Lower leg skin (tissue), 4 donors: ENCODE measurements at regions not wholly inside any gene's neighbourhood (a gene's known extent, or its start where the extent isn't known, plus 50 kb on each side); places are given as distances from the start of the nearest gene placed in this dataset.

Experiments used
- DNase-seq, 2 donors: peaks; one replicate each; pipeline ENCODE4 v3.0.0-alpha.2; 2019; ENCODE audit warnings: low spot score in 2 of 2
- H3K4me3 ChIP-seq: fragments of 200-600 bp; sonication (generic); 2 replicates; pipeline ENCODE4 v1.5.1; 2017; ENCODE audit warnings: mild to moderate bottlenecking, low read depth; ENCODE audit not compliant: poor library complexity, severe bottlenecking
- POLR2A ChIP-seq, 2 donors: fragments of 450-650 bp; IDR thresholded peaks; one replicate each; pipeline ENCODE4 v1.6.1; 2016 to 2017; ENCODE audit warnings: antibody characterized with exemption in 2 of 2, mild to moderate bottlenecking in 1 of 2, moderate library complexity in 1 of 2
- WGBS, 2 donors: methylation state at CpG; one replicate each; pipeline ENCODE4 v1.1.5; 2018; 5-methylcytosine and 5-hydroxymethylcytosine counted together
- intact Hi-C: fragments of 100-400 bp; cut with DNase I; formaldehyde crosslinking; loops from one replicate; pipeline ENCODE4 v1.15.0; 2023; ENCODE audit warnings: low total_unique reads
- TF ChIP-seq, protein P1 (sequence below), 3 donors: fragments of 450-650 bp; IDR thresholded peaks; one replicate each; pipeline ENCODE4 v1.5.1; 2016; ENCODE audit warnings: antibody characterized with exemption in 3 of 3, mild to moderate bottlenecking in 3 of 3, moderate library complexity in 2 of 3

DNA sequence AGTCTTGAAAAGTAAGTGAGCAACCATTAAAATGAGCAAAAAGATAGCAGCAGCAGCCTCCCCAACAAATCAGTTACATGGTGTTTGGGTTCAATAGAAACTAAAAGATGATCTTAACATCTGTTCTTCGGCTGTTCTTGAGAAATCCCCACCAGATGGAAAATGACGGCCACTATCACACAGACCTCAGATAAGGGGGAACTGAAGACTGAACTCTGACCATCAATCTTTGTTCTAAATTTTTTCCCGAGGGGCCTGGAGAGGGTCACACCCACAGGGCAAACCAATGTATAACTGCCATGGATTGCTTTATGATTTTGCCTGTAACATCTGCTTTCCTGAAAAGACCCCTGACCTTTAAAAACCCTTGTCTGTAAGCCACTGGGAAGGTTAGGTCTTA is 624.8 kb upstream of the KIRREL3 start:
- intact Hi-C loops, result no loop called here
- no peak for DNase-seq
- 40 to 42% methylated on average over 3 of the region's 3 CpGs for WGBS, 2 donors
- no peak overlapping the region for H3K4me3 ChIP-seq
- no peak for TF ChIP-seq POLR2A (IDR thresholded peaks at IDR 0.05)
- TF ChIP-seq, protein P1, sequence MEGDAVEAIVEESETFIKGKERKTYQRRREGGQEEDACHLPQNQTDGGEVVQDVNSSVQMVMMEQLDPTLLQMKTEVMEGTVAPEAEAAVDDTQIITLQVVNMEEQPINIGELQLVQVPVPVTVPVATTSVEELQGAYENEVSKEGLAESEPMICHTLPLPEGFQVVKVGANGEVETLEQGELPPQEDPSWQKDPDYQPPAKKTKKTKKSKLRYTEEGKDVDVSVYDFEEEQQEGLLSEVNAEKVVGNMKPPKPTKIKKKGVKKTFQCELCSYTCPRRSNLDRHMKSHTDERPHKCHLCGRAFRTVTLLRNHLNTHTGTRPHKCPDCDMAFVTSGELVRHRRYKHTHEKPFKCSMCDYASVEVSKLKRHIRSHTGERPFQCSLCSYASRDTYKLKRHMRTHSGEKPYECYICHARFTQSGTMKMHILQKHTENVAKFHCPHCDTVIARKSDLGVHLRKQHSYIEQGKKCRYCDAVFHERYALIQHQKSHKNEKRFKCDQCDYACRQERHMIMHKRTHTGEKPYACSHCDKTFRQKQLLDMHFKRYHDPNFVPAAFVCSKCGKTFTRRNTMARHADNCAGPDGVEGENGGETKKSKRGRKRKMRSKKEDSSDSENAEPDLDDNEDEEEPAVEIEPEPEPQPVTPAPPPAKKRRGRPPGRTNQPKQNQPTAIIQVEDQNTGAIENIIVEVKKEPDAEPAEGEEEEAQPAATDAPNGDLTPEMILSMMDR (IDR thresholded peaks at IDR 0.05), result no peak

DNA sequence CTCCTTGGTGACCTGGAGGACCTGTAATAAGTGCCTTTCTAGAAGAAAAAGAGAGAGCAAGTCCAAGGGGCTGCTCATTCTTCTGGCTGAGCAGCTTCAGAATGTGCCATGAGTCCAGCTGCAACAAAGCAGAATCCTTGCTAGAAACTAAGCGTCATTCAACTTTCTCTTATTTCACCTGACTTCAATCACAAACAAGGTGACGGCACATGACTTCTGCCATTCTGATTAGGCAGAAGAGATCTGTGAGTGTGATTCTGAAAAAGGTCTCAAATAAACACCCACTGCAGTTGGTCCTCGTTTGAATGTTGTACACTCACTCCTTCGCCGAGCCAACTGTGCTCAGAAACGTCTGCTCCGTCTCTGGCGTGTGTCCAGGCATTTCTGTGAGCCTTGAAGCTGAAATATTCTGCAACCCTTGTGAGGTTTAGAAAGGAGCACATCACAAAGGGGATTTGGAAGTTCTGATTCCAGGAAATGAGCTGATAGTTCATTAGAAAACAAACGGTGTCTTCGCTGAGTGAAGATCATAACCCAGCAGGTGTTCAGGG is 623.8 kb upstream of the KIRREL3 start:
- no peak for TF ChIP-seq POLR2A (IDR thresholded peaks at IDR 0.05)
- TF ChIP-seq, protein P1 (IDR thresholded peaks at IDR 0.05), result no peak
- intact Hi-C loops, result no loop called here
- WGBS, 2 donors, result 31% methylated on average over 10 of the region's 10 CpGs
- no peak for DNase-seq
- no peak overlapping the region for H3K4me3 ChIP-seq

DNA sequence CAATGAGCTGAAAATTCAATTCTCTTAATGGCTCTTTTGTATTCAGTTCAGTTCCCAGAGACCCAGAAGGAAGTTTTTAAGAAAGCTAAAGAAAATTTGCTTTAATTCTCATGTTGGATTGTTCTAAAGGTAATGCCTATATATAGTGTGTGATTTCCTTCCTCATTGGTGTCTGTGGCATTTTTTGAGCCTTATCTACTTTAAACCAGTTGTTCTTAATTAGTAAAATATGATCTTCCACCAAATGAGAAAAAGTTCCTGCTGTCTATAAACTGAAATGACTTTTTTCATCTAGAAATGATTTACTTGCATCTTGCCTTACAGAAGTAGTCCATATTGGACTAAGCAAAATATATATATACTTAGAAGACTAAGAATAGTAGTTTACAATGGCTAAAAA is 622.1 kb upstream of the KIRREL3 start:
- TF ChIP-seq, protein P1 (IDR thresholded peaks at IDR 0.05), result no peak
- no peak for TF ChIP-seq POLR2A (IDR thresholded peaks at IDR 0.05)
- no peak overlapping the region for H3K4me3 ChIP-seq
- DNase-seq, result no peak
- intact Hi-C loops, result no loop called here

DNA sequence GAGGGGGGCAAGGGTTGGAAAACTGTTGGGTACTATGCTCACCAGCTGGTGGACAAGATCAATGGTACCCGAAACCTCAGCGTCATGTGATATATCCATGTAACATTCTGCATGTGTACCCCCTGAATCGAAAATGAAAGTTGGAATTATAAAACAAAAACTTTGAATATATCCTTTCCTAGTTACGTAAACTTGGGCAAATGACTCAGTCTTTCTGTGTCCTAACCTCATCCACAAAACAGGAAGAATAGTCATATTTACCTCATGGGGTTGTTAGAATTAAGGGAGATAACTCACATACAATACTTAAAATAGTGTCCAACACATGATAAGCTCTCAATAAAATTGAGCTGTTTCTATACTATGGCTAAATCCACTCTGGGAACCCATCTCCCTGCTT is 620.1 kb upstream of the KIRREL3 start:
- 88 to 89% methylated on average over 4 of the region's 4 CpGs for WGBS, 2 donors
- H3K4me3 ChIP-seq, result no peak overlapping the region
- no peak for DNase-seq
- intact Hi-C loops, result no loop called here
- TF ChIP-seq, protein P1 (IDR thresholded peaks at IDR 0.05), result no peak
- no peak for TF ChIP-seq POLR2A (IDR thresholded peaks at IDR 0.05)

DNA sequence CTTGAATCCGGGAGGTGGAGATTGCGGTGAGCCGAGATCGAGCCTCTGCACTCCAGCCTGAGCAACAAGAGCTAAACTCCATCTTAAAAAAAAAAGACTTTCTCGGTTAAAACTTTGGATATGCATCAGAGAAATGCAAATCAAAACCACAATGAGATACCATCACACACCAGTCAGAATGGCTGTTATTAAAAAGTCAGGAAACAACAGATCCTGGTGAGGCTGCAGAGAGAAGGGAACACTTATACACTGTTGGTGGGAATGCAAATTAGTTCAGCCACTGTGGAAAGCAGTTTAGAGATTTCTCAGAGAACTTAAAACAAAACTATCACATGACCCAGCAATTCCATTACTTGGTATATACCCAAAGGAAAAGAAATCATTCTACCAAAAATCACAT is 619.4 kb upstream of the KIRREL3 start:
- no peak overlapping the region for H3K4me3 ChIP-seq
- DNase-seq, result no peak
- intact Hi-C loops, result no loop called here
- 81 to 85% methylated on average over 5 of the region's 5 CpGs for WGBS, 2 donors
- no peak for TF ChIP-seq POLR2A (IDR thresholded peaks at IDR 0.05)
- TF ChIP-seq, protein P1 (IDR thresholded peaks at IDR 0.05), result no peak

DNA sequence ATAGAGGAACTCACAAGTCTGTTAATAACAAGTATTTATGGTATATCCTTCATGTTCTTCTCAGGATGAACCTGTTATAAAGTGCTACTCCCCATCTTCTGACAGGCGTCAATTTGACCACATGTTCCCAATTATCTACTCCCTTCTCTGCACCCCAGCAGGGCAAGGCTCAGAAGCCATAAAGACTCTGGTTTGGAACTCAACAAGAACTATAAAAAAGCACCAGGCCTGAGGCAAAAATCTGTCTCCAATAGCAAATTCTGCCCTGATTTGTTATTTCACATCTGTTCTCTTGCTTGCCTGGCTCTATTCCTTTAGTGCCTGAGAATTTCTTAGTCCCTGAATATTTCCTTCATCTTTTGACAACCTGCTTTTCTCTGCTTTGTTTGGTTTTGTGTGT is 618.2 kb upstream of the KIRREL3 start:
- no peak for DNase-seq
- TF ChIP-seq, protein P1 (IDR thresholded peaks at IDR 0.05), result no peak
- TF ChIP-seq POLR2A (IDR thresholded peaks at IDR 0.05), result no peak
- H3K4me3 ChIP-seq, result no peak overlapping the region
- 49 to 58% methylated on average over 1 of the region's 1 CpG for WGBS, 2 donors
- intact Hi-C loops, result no loop called here
